Stimulated activated CD4-positive, alpha-beta T cell treated with anti-CD3 and anti-CD28 coated beads, Interleukin-12 subunit alpha, Interleukin-12 subunit beta, amount 100 ng/mL, for 24 hours (primary cell): ENCODE measurements at regions not wholly inside any gene's neighbourhood (a gene's known extent, or its start where the extent isn't known, plus 50 kb on each side); places are given as distances from the start of the nearest gene placed in this dataset.

Experiments
- DNase-seq, 2 experiments: peaks; one replicate each; pipeline ENCODE4 v3.0.0-alpha.2; 2020; ENCODE audit warnings: low read depth in 2 of 2

DNA sequence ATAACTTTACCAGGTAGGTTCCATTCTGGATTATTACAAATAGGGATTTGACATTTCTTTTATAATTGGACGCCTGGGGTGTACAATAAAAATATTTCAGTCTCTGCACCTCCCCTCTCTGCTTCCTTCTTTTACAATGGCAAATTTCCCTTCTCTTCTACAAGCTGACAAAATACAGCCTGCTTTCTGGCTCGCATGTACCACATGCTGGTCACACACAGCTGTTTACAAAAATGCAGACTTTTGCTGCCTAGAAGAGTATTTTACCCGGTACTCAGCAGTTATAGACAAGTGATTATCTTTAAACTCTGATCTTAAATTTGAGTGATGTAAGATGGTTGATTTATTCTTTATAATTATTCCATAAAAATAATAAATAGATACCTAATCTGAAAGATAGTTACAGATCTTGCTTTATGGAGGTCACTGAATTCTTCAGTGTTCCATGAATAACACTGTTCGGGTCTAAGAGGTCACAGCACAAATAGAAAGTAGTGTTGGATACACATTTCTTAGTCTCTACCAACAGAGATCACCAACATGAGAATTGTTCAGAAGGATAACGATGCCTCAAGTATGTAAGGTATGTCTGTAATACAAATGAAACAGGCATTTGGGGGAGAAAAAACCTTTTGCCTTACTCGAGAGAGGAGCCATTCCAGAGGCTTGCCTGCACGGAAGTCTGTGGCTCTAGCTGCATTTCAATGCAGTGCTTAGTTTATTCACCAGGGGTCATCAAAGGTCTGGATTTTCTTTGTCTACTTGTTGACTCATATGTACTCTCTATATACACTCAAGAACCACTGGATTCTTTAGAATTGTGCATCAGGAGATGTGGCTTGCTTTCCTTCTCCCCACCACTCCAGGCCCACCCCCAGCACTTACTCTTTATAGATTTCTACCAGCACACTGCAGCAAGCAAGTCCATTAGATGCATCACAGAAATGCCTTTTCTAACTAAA, 206.6 kb upstream of the RFX3 start:
- no peak for DNase-seq

DNA sequence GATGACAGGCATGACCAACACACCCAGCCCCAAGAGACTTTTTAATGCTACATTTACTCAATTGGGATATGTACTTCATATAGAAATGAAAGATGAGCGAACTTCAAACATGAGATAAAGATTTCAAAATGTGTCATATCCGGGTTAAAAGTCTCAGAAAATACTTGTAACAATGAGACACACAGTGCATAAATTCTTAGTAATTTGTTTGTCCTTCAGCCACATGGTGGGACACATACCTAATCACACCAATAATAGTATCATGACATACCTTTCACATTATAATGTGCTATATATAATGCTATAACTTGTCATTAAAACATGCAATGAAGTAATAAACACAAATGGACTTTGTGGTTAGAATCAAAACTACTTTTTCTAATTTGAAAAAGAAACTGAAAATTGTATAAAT, 204.7 kb upstream of the RFX3 start:
- no peak for DNase-seq

DNA sequence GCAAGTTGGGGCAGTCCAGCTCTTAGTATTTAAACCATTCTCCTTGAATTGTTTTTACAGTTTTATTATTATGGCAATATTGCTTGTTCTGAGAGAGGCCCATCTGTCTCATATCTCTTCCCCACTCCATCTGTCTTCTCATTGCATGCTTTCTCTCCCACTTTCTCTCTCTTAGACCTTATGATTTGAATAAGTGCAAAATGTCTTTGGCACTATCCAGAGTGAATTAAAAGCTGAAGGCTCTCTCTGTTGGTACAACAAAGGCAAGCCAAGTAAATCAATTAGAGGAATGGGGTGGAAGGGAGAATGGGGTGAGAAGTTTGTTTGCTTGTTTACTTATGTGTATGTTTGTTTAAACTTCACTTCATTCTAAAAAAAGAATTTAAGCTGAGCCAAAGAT, 195.3 kb upstream of the RFX3 start:
- no peak for DNase-seq

DNA sequence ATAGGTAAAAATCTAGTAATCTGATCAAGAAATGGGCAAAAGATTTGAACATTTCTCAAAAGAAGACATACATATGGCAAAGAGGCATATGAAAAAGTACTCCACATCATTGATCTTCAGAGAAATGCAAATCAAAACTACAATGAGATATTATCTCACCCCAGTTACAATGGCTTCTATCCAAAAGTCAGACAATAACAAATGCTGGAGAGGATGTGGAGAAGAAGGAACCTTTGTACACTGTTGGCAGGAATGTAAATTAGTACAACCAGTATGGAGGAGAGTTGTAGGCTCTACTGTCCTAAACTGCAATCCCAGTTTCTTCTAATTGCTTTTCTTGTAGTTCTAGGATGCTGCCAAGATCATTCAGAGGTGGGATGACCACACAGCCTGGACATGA, 193.5 kb upstream of the RFX3 start:
- DNase-seq, result no peak

DNA sequence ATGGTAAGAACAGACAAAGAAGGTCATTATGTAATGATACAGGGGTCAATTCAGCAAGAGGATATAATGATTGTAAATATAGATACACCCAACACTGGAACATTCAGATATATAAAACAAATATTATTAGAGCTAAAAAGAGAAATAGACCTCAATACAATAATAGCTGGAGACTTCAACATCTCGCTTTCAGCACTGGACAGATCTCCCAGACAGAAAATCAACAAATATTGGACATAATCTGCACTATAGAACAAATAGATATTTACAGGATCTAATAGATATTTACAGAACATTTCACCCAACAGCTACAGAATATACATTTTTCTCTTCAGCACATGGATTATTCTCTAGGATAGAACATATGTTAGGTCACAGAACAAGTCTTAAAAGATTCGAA, 190.6 kb upstream of the RFX3 start:
- DNase-seq, result no peak

DNA sequence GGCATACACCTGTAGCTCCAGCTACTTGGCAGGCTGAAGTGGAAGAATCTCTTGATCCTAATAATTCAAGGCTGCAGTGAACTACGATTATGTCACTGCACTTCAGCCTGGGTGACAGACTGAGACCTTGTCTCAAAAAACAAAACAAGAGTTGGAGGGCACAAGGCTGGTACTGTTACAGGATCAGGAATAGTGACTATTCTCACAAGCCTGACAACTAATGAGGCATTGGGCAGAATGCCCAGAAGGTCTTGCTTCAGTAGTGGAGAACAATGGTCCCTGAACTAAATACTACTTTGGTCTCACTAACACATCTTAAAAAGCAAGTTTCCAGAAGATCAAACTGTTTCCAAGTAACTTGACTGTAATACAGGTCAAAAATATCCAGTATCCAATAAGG, 182.9 kb upstream of the RFX3 start:
- no peak for DNase-seq

DNA sequence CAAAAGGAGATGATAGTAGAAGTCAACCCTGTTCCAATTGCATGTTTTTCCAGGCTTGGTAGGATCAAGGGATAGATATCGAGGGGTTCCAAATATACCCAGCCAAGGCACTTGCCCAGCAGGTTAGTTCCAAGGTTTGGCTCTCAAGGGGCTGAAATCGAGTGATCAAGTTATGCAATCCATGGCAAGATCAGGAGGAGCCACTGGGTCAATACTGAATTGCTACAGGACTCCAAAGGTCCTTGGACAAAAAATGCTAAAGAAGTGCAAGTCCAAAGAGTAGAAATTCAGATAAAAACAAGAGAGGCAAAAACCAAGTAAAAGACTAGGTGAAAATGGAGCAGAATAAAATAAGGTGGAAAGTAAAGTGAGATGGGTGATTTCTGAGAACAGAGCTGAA, 179.1 kb upstream of the RFX3 start:
- DNase-seq, result no peak

DNA sequence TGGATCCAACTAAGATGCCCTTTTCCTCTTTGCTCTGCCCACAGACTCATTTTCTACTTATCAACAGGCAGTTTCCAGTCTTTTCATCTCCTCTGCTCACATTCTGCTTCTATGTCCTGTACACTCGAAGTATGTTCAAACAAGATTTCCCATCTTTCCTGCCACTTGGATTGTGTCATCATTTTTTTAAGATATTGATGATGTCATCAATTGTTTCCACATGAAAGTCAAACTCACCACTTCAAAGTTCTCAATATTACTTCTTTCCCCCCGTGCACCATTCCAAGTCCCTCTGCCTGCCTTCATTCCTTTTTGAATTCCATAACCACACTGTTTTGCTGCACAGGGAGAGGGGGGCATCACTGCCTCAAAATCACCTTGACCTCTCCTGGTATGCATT, 175.0 kb upstream of the RFX3 start:
- no peak for DNase-seq

DNA sequence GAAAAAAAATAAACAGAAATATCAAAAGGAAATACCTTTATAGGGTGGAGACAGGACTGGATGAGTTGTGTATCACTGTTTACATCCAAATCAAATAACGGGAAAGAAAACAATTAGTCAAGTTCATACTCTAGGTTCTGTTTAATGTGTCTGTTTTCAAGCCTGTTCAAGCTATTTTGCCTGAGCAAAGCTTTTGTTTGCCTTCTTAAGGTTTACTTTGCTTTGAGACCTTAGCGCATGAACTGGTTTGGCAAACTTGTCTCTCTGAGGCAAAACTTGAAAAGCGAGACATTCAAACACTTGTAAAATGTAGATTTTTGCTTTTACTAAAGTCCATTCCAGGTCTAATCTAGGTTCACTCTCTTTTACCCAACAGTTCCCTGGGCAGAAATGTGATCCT, 174.1 kb upstream of the RFX3 start:
- no peak for DNase-seq

DNA sequence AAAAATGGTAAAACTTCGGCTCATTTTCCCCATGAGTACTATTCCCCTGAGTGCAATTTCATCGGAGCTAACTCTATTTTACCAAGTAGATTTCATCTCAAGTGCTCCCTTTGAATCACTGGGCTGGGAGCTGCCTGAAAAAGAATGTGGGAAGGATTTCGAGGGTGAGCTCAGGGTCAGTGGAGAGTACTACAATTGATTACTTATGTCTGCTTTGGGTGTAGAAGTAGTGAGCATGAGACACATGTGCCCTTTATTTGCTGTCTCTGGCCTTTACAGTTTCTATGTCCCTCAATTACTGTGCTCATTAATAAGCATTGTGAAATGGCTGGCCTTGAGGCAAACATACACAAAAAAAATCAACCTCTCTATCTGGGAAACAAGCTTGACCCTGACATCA, 172.7 kb upstream of the RFX3 start:
- no peak for DNase-seq

DNA sequence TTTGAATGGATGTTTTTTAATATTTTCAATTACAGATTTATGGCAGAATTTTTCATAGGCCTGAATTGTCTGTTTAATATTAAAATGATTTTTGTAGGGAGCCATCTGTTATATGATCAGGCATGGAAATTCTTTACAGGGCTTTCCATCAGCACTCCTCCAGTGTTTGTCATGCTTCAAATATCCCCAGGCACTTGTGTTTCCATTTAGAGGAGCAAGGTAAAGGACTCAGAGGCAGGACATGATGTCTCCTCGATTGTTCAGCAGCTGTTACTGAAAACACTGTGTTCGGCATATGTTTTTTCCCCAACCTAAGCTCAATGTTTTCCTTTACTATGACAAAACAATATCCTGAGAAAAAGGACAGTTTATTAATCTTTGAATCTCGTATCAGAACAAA, 172.3 kb upstream of the RFX3 start:
- DNase-seq, result no peak

DNA sequence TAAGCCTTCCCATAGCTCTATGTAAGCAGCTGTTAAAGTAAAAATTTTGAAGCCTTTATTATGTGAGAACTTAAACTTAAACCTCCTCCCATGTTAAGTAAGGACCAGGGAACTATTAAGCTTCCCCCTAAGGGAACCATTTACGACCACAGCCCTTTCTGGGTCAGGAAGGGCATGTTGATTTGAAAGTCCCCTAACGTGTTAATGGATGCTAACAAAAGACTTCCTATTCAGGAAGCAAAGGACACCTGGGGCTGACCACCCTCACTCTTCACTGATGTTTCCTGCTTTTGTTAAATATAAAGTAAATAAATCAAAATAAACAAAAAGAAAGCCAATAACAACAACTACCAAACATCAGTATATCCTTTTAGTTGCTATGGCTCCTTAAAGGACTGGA, 170.6 kb upstream of the RFX3 start:
- DNase-seq, result no peak

DNA sequence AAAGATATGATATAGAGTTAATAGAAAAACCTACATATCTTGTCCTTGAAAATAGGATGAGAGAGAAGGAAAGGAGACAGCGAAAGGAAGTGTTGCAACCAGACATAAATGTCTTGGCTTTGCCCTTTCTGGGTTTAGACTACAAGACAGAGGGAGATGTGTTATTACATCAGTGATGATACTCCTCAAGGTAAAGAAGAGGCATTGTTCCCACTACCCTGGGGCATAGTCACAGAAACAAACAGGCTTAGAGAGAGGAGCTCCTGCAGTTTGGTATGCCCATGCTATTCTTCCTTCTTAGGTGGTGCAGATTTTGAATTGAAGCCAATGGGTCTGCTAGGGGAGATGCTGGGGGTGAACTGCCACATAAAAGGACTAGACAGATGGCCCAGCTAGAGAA, 166.8 kb upstream of the RFX3 start:
- DNase-seq, result no peak

DNA sequence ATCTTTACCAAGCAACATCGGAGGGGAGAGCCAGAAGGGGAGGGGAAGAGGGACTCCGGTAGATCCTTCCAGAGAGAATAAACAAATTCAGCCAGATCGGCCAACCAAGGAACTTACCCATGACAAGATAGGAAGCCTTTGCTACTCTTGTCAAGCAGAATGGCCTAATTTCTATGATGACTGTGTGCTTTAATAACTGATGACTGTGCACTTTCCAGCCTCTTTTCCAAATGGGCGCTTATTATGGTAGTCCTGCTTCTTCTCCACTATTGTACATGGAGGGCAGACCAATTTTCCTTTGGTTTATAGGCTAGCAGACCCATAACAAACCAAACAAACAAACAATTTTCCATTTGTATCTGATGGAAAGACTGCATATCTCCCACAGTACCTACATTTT, 163.8 kb upstream of the RFX3 start:
- no peak for DNase-seq

DNA sequence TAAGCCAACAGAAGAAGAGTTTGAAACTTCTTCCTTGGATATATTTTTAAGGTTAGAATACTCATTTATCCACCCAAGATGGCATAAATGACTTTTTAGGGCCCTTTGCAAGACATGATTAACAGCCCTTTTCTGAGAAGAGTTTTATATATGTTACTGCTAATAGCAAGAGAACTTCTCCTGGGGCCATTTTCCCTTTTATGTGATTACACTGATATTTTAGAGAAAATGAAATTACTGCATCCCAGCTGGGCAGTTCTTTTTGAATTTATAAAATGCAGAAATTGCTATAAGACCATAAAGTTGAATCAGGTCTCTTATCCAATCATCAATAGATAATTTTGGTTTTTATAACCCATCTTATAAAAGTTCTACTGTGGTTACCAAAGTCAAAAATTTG, 161.3 kb upstream of the RFX3 start:
- DNase-seq, result no peak

DNA sequence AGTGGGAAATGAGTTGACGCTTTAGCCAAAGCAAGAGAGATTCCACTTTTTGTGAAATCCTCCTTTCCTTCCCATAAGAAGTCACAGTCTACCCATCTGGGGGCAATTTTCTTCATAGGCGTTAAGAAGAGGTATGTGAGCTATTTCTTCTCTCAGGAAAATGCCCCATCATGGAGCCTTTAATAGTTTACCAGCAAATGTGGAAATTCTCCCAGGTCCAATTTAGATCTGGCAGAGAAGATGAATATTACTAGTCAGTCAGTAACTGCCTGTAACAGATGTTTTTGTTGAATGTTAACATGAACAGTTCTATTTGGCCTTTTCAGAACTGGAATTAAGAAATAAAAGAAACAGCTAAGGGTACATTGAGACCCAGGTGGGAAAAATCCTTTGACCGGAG, 156.4 kb upstream of the RFX3 start:
- DNase-seq, result no peak

DNA sequence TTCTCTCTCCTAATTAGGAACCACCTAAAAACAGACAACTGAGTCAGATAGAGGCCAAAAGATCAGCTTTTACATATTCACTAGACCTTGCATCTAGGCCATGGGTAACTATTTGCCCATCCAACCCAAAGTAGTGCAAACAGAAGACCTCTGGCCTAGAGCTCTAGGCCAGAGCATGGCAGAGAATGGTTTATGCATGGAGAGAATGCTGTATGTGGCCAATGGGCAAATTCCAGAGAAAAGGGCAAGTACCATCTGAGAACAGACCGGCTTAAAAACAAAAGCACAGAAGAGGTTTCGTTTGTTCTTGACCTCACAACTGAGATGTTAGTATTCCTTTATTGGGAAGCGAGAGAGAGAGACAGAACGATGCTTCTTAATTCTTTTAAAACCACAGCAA, 151.7 kb upstream of the RFX3 start:
- DNase-seq, result no peak

DNA sequence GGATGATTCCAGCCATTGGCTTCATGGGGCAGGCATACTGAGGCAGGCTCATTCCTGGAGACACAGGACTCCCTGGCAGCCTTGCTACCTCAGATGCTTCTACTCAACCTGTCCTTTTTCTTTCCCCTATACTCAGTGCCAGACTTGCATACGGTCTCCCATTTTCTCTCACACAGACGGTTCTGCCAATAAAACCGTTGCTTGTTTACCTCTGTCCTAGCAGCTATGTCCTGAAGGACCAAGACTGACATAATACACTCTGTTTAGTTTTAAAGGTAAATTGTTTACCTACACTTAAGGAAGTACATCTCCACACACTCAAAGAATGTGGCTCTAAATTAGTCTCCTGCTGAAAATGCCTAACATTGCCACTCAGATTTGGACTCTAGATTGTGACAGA, 151.0 kb upstream of the RFX3 start:
- DNase-seq, result no peak

DNA sequence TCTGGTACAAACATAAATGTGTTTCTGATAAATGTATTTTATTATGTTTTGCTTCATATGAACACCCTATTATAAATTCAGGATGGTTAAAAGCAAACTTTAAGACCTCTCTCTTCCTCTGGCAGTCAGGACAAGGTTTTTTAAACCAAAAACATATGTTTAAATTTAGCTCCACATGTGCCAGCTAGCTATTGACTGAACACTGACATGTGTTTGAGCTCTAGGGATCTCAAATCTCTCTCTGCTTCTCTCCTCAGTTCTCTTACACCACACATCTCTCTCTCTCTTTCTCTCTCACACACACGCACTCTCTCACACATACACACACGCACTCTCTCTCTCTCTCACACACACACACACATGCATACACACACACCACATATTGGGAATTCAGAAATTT, 150.1 kb upstream of the RFX3 start:
- DNase-seq, result no peak

DNA sequence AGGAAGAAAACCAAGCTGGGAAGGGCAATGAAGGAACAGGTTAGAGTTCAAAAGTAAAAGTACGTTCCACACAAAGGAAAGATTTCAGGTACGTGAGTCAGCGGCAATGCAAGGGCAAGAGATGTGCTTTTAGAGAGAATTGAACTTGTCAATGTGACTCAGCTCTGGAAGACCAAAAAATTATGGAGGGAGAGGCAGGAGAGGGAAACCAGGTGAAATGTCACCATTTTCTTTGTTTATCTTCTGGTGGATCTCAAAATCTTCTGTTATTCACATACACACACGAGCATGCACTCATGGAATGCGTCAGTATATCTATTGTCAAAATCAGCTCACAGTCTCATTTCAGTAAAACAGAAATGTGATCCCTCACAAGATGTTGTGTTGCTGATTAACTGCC, 148.8 kb upstream of the RFX3 start:
- DNase-seq, result no peak

DNA sequence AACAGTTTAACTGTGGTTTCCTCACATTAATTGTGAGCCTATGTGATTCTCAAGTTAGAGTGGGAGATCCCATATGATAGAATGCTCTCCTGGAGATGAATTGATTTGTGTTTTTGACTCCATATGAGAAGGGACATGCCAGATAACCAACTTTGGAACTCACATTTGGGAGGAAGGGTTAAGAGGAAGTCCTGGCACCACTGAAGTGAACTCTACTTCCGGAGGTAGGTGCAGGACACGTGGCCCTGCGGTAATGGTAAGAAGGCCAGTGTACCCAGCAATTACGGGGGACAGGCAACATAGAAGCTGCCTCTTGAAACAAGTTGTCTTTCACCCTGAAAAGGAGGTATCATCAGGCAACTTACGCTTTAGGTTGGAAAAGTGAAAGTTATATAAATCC, 146.6 kb upstream of the RFX3 start:
- no peak for DNase-seq

DNA sequence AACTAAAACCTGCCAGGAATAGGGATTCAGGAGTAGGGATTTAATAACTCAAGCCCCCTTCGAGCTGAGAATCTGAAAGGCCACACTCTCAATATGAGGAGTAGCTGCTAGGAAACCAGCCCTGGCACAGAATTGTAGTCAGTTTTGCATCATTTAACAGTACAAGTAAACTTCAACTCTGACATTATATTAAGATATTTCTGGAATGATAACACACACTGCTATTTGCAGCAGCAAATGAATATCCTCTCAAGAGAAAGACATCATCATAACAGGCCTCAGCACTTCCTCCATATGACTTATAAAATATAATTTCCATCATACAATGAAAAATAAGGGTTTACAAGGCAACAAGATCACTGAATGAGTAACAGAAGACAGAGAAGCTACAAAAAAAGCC, 138.2 kb upstream of the RFX3 start:
- DNase-seq, result no peak

DNA sequence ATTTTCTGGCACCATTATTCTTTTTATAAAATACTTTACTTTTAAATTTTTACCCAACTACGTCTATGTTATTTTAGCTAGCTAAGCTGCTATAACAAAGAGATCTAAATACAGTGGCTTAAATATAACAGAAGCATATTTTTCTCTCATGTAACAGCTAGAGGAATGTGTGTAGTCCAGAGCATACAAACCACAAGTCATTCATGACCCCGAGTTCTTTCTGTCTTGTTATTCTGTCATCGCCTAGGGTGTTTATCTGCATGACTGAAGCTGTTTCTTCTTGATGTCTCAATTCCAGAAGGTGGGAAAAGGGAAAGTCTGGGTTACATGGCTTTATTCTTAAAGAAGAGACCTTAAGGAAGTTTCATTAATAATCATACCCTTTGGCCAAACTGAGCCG, 136.9 kb upstream of the RFX3 start:
- DNase-seq, result no peak

DNA sequence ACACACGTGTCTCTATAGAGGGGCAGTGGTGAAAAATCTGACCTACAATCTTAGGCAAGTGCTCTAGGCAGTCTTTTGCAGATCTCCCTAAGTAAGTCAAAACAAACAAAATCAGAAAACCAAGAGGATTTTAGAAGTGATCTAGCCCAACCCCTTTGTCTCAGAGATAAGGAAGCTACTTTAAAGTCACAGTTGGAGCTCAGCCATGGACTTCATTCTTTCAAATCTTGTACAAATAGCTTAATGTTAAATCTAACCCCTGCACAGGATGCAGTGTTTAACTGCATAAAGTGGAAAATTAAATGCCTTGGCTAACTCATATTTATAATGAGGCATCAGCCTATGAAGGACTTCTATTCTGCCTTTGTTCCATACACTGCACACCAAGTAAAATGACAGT, 135.1 kb upstream of the RFX3 start:
- DNase-seq, result no peak
